NAMALWA (cell line): ENCODE measurements at regions not wholly inside any gene's neighbourhood (a gene's known extent, or its start where the extent isn't known, plus 50 kb on each side); places are given as distances from the start of the nearest gene placed in this dataset.
A peak's percentile ranks its signal among the peaks of the same experiment; 100 is the strongest.

ENCODE experiments used
- DNase-seq: peaks from one replicate; pipeline ENCODE4 v3.0.0-alpha.2; 2015; ENCODE audit warnings: low spot score

DNA sequence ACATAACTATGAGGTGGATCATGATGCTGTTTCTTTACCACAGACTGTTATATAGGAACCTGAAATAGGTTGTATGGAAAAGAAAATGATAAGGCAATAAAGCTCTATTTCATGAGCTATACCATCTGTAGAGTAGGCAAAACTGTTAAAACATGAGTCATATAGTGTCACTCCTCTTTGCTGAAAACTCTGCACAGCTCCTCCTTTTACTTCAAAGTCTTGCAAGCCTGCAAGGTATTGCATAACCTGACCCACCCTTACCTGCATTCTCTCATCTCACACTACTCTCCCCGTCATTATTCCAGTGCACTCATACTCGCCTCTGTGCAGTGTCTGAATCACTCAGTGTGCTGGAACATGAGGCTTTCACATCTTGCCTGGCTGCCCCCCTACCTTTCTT, 790.1 kb downstream of the EFNA5 start:
- no peak for DNase-seq

- no peak for DNase-seq
Observed at GRCh38 chr5:106877881-106878280, 792.9 kb downstream of the EFNA5 start.

DNA sequence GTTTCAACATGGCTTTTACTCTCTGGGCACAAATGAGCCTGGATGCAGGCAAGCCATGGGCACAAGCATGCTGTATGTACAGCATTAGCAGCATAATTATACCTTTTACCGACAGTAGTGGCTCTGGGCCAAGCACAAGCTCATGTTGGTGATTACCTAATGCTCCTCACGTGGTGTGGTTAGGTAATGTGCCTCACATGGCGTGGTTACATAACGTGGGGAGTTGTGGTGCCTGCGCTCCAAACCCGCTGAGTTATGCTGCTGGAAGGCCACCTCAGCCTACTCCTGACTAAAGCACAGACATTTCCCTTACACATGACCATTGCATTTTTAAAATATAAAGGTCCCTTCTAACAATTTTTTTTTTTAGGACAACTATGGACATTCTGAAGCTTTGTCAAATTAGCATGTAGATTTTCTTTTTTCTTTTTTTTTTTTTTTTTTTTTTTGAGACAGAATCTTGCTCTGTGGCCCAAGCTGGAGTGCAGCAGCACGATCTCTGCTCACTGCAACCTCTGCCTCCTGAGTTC, 794.0 kb downstream of the EFNA5 start:
- DNase-seq, result peak; percentile 54

- DNase-seq, result no peak
Observed at GRCh38 chr5:106876298-106876622, 794.5 kb downstream of the EFNA5 start.

- peak; percentile 20 for DNase-seq
Observed at GRCh38 chr5:106875591-106876297, 795.0 kb downstream of the EFNA5 start.

- DNase-seq, result no peak
Observed at GRCh38 chr5:106874974-106875373, 795.8 kb downstream of the EFNA5 start.

DNA sequence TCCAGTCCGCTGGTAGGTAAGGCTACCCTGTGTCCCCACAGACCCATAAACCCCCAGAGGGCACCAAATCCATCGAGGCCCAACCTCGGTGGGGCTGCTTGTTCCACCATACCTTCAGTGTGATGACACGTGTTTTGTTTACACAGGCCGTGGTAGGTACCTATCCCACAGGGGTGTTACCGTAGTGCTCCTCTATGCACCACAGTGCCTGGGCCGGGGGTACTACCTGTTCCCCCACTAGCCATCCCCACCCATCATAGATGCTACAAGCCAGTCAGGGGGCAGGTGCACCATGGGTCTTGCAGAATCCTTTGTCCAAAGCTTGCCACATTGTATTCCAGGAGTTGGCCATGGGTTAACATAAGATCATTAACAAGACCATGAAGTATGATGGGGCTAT, 796.2 kb downstream of the EFNA5 start:
- DNase-seq, result no peak

DNA sequence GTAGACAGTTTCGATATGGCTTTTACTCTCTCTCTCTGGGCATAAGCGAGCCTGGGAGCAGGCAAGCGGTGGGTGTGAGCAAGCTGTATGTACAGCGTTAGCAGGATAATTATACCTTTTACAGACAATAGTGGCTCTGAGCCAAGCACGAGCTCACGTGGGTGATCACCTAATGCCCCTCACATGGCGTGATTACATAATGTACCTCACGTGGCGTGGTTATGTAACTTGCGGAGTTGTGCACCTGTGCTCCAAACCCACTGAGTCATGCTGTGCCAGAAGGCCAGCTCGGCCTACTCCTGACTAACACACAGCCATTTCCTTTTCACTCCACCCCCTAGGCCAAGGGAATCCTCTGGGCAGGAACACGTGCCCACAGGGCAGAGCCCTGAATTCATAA, 797.2 kb downstream of the EFNA5 start:
- no peak for DNase-seq

GRCh38 chr5:106865279-106865678, 805.5 kb downstream of the EFNA5 start:
- DNase-seq, result no peak

DNA sequence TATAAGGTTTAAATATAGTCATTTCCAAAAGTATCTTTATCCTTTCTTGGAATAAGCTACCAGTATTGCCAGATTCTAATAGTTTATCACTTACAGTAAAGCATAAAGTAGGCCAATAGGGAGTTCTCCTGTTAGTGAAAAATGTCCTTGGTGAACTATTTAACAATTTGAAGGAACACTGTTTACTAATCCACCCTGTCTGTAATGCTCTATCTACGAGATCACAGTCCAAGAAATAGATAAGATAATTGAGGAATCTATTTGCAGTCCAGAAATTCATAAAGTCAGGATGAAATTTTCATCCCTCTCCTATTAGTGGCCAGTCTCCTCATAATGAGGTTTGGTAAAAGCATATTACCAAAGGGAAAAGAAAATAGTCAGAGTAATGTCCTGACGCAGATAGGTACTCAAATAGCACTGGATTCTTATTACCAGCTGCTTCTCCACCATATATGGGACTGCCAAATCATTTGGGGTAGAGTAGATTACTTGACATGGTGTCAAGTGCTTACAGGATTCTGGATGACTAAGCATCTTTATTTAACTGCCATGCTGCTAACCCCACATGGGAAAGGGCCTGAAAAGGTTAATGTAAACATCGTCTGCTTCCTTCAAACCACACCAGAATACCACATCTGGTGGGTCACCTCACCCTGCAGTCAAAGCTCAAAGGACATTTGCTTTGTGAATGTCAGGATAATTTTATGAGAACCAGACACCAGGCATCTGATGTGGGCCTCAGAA, 808.1 kb downstream of the EFNA5 start:
- no peak for DNase-seq

GRCh38 chr5:106860398-106861044, 810.2 kb downstream of the EFNA5 start:
- DNase-seq, result peak; percentile 17

- DNase-seq, result no peak
Observed at GRCh38 chr5:106858616-106859015, 812.1 kb downstream of the EFNA5 start.

DNA sequence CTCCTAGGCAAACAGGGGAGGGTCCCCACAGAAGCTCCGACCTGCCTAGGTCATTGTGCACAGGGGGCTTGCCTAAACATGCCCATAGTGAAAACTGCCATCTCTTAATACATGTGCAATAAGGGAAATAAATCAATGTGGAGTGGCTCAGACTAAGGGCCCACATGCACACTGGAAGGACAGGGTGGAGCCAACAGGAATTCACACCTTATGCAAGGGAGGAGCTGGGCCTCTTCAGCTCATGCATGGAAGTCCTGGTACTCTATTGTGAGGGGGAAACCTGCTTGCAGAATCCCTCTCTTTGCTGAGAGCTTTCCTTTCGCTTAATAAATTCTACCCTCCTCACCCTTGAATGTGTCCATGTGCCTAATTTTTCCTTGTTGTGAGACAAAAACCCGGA, 815.8 kb downstream of the EFNA5 start:
- DNase-seq, result no peak

DNA sequence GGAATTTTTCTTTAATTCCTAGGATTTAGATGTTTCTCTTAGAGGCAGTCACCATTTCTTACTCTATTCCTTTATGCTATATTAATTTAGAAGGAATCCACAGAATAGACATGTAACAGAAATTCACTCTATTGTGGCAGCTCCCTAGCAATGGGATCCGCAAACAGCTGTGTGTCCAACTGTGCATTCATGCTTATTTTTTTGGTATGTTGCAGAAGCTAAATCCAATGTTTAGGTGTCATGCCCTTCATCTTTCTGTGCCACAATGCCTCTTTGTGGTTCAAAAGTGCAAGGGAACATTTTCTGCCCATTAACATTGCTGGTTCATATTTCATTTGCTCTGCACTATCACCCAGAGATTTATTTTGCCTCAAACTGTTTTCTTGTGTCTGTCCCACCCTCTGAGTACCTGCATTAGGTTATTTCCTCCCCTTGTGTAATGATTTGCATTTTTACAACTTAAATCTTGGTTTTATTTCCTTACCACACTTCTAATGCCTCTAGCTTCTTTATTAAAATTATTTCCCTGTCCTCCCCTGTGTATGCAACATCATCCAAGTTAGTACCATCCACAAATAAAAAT, 816.5 kb downstream of the EFNA5 start:
- no peak for DNase-seq

- no peak for DNase-seq
Observed at GRCh38 chr5:106853266-106853665, 817.5 kb downstream of the EFNA5 start.

GRCh38 chr5:106849266-106849665, 821.5 kb downstream of the EFNA5 start:
- DNase-seq, result no peak

GRCh38 chr5:106843812-106844416, 826.8 kb downstream of the EFNA5 start:
- peak; percentile 64 for DNase-seq

DNA sequence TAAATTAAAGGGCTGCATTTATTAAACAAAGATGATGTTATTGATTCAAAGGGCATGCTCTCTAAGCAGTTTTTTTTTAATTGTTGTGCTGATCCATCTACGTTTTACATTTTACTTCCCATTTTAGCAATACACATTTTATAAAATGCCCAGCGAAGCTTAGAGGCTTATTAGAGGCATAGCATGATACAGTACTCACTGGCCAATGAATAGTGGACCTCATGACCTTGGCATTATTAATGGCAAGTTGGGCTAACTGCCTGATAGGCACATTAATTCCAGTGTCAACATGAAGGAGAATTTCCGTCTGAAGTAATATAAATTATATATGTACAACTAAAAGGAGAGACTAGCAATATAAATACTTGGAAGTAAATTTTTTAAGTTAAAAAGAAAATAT, 837.2 kb downstream of the EFNA5 start:
- DNase-seq, result no peak

GRCh38 chr5:106827061-106827460, 843.7 kb downstream of the EFNA5 start:
- no peak for DNase-seq

GRCh38 chr5:106825374-106825773, 845.4 kb downstream of the EFNA5 start:
- DNase-seq, result no peak

DNA sequence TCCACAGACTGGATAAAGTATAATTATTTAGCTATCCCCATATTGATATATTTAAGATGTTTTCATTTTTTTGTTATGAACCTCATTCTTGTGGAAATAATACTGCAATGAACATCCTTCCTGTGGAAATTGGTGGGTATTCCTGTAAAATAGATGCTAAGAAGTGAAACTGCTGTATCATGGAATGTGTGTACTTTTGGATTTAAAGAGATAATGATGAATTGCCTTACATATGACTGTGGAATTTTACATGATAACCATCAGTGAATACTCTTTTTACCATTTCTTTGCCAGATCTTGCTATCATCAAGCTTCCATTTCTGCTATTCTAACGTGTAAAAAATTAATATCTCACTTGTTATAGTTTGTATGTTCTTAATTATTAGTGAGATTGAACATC, 847.9 kb downstream of the EFNA5 start:
- DNase-seq, result no peak

- DNase-seq, result peak; percentile 4
Observed at GRCh38 chr5:106818552-106818951, 852.2 kb downstream of the EFNA5 start.
